GM23338 (cell line): ENCODE measurements at regions not wholly inside any gene's neighbourhood (a gene's known extent, or its start where the extent isn't known, plus 50 kb on each side); places are given as distances from the start of the nearest gene placed in this dataset.

Experiments
- ATAC-seq: fragments of 200-7000 bp; cut with Tn5 transposase; 3 replicates; pipeline ENCODE4 v1.9.1; 2020
- DNase-seq: peaks from one replicate; pipeline ENCODE4 v3.0.0-alpha.2; 2015; ENCODE audit warnings: low spot score
- H2AFZ ChIP-seq: fragments of 200-600 bp; sonication (generic); 2 replicates; pipeline ENCODE4 v1.8.0; 2016; ENCODE audit warnings: antibody characterized with exemption, mild to moderate bottlenecking, moderate library complexity
- H3F3A ChIP-seq: fragments of 200-600 bp; sonication (generic); replicated peaks from 2 replicates; pipeline ENCODE4 v1.8.0; 2017; ENCODE audit warnings: antibody characterized with exemption, mixed run types, low read depth
- H3K27ac ChIP-seq: fragments of 200-600 bp; sonication (generic); 2 replicates; pipeline ENCODE4 v1.6.1; 2016; ENCODE audit warnings: low read depth
- H3K27me3 ChIP-seq: fragments of 200-600 bp; sonication (generic); 2 replicates; pipeline ENCODE4 v1.8.0; 2016; ENCODE audit warnings: mild to moderate bottlenecking, mixed run types, moderate library complexity; ENCODE audit not compliant: insufficient read depth
- H3K36me3 ChIP-seq: fragments of 200-600 bp; sonication (generic); 2 replicates; pipeline ENCODE4 v1.8.0; 2016; ENCODE audit warnings: mild to moderate bottlenecking; ENCODE audit not compliant: insufficient read depth
- H3K4me1 ChIP-seq: fragments of 200-600 bp; sonication (generic); 2 replicates; pipeline ENCODE4 v1.8.0; 2016; ENCODE audit warnings: mild to moderate bottlenecking, moderate library complexity; ENCODE audit not compliant: insufficient read depth
- H3K4me2 ChIP-seq: fragments of 200-600 bp; sonication (generic); 2 replicates; pipeline ENCODE4 v1.7.1; 2017; ENCODE audit warnings: mixed run types
- H3K4me3 ChIP-seq: fragments of 200-600 bp; sonication (generic); 2 replicates; pipeline ENCODE4 v1.6.1; 2016; ENCODE audit warnings: mixed run types
- H3K79me2 ChIP-seq: fragments of 200-600 bp; sonication (generic); replicated peaks from 2 replicates; pipeline ENCODE4 v1.8.0; 2017; ENCODE audit warnings: mild to moderate bottlenecking; ENCODE audit not compliant: insufficient read depth
- H3K9me2 ChIP-seq: fragments of 200-600 bp; sonication (generic); 2 replicates; pipeline ENCODE4 v1.8.0; 2017; ENCODE audit not compliant: insufficient read depth
- H4K20me1 ChIP-seq: fragments of 200-600 bp; sonication (generic); replicated peaks from 2 replicates; pipeline ENCODE4 v1.8.0; 2017; ENCODE audit warnings: mild to moderate bottlenecking; ENCODE audit not compliant: insufficient read depth
- H3K27ac Mint-ChIP-seq: 2 replicates; pipeline ENCODE4 v1.8.0; 2020; ENCODE audit warnings: inconsistent platforms, mild to moderate bottlenecking, moderate library complexity, mixed read lengths
- H3K27me3 Mint-ChIP-seq: 3 replicates; pipeline ENCODE4 v1.8.0; 2022; ENCODE audit warnings: low read depth, mild to moderate bottlenecking, moderate library complexity, mixed read lengths, inconsistent platforms; ENCODE audit not compliant: insufficient read depth, poor library complexity
- H3K36me3 Mint-ChIP-seq: 3 replicates; pipeline ENCODE4 v1.8.0; 2021; ENCODE audit warnings: low read depth, mild to moderate bottlenecking, inconsistent platforms, moderate library complexity, mixed read lengths
- H3K4me1 Mint-ChIP-seq: 3 replicates; pipeline ENCODE4 v1.8.0; 2020; ENCODE audit warnings: mild to moderate bottlenecking, inconsistent platforms, mixed read lengths
- H3K4me3 Mint-ChIP-seq: 3 replicates; pipeline ENCODE4 v1.8.0; 2021; ENCODE audit warnings: moderate library complexity, mild to moderate bottlenecking, inconsistent platforms, mixed read lengths
- H3K9me3 Mint-ChIP-seq: 3 replicates; pipeline ENCODE4 v1.8.0; 2020; ENCODE audit warnings: moderate library complexity, mild to moderate bottlenecking, inconsistent platforms, mixed read lengths
- ETS1 ChIP-seq: IDR thresholded peaks from 2 replicates; pipeline ENCODE4 v1.6.1; 2016; ENCODE audit warnings: antibody characterized with exemption
- EZH2phosphoT487 ChIP-seq: fragments of 200-600 bp; sonication (generic); IDR thresholded peaks from one replicate; pipeline ENCODE4 v1.8.1; 2018; ENCODE audit warnings: antibody characterized with exemption; ENCODE audit not compliant: unreplicated experiment
- POLR2AphosphoS5 ChIP-seq: IDR thresholded peaks from 2 replicates; pipeline ENCODE4 v1.6.1; 2016; ENCODE audit warnings: antibody characterized with exemption, low read depth
- STAT1 ChIP-seq: IDR thresholded peaks from one replicate; pipeline ENCODE4 v1.6.1; 2016; ENCODE audit warnings: antibody characterized with exemption; ENCODE audit not compliant: unreplicated experiment
- ZNF462 ChIP-seq: fragments of 250-450 bp; sonication (Bioruptor Pico); IDR thresholded peaks from 2 replicates; pipeline ENCODE4 v1.5.0; 2020; ENCODE audit warnings: mild to moderate bottlenecking, moderate library complexity
- TF ChIP-seq, protein P1 (sequence below): IDR thresholded peaks from one replicate; pipeline ENCODE4 v1.6.1; 2018; ENCODE audit warnings: antibody characterized with exemption; ENCODE audit not compliant: unreplicated experiment
- TF ChIP-seq, protein P2 (sequence below), 2 experiments: fragments of 200-600 bp in 1 of 2; sonication (generic) in 1 of 2; conservative IDR thresholded peaks; 2 replicates each; pipeline versions ENCODE4 v1.5.1 to v1.6.1; 2016 to 2017; ENCODE audit warnings: antibody characterized with exemption in 2 of 2, low read depth in 2 of 2, mild to moderate bottlenecking in 2 of 2, moderate library complexity in 1 of 2

DNA sequence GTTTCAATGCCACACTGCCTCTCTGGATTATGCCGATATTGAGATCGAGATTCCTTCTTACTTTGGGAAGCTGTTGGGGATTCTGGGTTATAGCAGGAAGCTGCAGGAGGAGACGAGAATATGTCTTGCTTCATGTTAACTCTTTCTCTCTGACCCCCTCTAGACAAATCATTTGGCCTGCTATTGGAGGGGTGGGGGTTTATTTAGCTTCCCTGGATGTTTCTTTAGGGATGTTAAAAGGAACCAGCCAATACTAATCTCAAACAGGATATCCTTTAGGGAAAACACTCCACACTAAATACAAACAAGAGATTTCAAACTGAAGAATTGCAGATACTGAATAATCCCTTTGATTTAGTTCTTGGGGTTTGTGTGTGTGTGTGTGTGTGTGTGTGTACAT, 102.6 kb downstream of the TMEM100 start (continued):
- TF ChIP-seq, protein P1, sequence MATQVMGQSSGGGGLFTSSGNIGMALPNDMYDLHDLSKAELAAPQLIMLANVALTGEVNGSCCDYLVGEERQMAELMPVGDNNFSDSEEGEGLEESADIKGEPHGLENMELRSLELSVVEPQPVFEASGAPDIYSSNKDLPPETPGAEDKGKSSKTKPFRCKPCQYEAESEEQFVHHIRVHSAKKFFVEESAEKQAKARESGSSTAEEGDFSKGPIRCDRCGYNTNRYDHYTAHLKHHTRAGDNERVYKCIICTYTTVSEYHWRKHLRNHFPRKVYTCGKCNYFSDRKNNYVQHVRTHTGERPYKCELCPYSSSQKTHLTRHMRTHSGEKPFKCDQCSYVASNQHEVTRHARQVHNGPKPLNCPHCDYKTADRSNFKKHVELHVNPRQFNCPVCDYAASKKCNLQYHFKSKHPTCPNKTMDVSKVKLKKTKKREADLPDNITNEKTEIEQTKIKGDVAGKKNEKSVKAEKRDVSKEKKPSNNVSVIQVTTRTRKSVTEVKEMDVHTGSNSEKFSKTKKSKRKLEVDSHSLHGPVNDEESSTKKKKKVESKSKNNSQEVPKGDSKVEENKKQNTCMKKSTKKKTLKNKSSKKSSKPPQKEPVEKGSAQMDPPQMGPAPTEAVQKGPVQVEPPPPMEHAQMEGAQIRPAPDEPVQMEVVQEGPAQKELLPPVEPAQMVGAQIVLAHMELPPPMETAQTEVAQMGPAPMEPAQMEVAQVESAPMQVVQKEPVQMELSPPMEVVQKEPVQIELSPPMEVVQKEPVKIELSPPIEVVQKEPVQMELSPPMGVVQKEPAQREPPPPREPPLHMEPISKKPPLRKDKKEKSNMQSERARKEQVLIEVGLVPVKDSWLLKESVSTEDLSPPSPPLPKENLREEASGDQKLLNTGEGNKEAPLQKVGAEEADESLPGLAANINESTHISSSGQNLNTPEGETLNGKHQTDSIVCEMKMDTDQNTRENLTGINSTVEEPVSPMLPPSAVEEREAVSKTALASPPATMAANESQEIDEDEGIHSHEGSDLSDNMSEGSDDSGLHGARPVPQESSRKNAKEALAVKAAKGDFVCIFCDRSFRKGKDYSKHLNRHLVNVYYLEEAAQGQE = no peak
- TF ChIP-seq STAT1 = no peak
- TF ChIP-seq ZNF462 = no peak

DNA sequence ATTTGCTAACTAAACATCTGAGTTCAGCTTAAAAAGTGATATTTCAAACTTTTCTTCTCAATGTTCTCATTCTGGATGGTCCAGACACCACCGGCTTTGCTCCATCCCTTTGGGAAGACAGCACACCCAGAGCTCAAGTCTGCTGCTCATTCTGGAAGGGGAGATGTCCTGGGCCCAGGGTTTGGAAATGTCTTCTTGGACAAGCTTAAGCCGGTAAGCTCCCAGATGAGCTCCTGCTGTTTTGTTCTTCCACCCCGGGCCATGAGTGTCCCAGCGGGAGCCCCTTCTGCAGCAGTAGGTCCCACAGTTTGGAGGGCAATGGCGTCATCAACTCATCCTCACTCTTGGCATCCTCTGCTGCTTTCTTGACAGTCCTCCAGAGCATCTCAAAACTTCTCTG, 105.2 kb downstream of the TMEM100 start:
- Mint-ChIP-seq H3K4me3 (no peak overlapping the region), H3K9me3 (no peaks in the 10 kb centered on the region), H3K4me1 (peaks cover 11% of the 10 kb centered on the region; the same call in 2 of the 3 replicates), H3K27me3 (peaks cover 2% of the 10 kb centered on the region), H3K36me3 (no peaks in the 10 kb centered on the region), H3K27ac (no peak overlapping the region)
- ATAC-seq (no peak), DNase-seq (no peak)
- Histone ChIP-seq H3K27ac (no peak overlapping the region), H3K4me3 (no peak overlapping the region), H4K20me1 (no peaks in the 10 kb centered on the region), H2AFZ (no peak overlapping the region), H3K4me2 (no peak overlapping the region), H3K79me2 (no peaks in the 10 kb centered on the region), H3F3A (no peaks in the 10 kb centered on the region), H3K9me2 (peaks cover 9% of the 10 kb centered on the region; the same call in 1 of the 2 replicates), H3K27me3 (no peaks in the 10 kb centered on the region), H3K4me1 (0 out of 2 replicates have a peak, but pooled peaks cover 6% of the 10 kb centered on the region), H3K36me3 (no peaks in the 10 kb centered on the region)
- TF ChIP-seq, protein P2, sequence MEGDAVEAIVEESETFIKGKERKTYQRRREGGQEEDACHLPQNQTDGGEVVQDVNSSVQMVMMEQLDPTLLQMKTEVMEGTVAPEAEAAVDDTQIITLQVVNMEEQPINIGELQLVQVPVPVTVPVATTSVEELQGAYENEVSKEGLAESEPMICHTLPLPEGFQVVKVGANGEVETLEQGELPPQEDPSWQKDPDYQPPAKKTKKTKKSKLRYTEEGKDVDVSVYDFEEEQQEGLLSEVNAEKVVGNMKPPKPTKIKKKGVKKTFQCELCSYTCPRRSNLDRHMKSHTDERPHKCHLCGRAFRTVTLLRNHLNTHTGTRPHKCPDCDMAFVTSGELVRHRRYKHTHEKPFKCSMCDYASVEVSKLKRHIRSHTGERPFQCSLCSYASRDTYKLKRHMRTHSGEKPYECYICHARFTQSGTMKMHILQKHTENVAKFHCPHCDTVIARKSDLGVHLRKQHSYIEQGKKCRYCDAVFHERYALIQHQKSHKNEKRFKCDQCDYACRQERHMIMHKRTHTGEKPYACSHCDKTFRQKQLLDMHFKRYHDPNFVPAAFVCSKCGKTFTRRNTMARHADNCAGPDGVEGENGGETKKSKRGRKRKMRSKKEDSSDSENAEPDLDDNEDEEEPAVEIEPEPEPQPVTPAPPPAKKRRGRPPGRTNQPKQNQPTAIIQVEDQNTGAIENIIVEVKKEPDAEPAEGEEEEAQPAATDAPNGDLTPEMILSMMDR (conservative IDR thresholded peaks at IDR 0.05; ENCODE audit: low read depth in 2 of 2) = no peak
- TF ChIP-seq EZH2phosphoT487 (no peak), POLR2AphosphoS5 (no peak), ETS1 (no peak), STAT1 (no peak)
- TF ChIP-seq, protein P1 = no peak
